Testis (tissue), 2 donors: ENCODE measurements at regions not wholly inside any gene's neighbourhood (a gene's known extent, or its start where the extent isn't known, plus 50 kb on each side); places are given as distances from the start of the nearest gene placed in this dataset.

Source experiments
- DNase-seq: peaks from one replicate; pipeline ENCODE4 v3.0.0-alpha.2; 2019
- H3K27ac ChIP-seq, 2 donors: fragments of 200-600 bp; sonication (generic); one replicate each; pipeline ENCODE4 v1.5.1; 2019
- H3K27me3 ChIP-seq: fragments of 200-600 bp; sonication (generic); one replicate; pipeline ENCODE4 v1.5.1; 2019
- H3K36me3 ChIP-seq: fragments of 200-600 bp; sonication (generic); one replicate; pipeline ENCODE4 v1.5.1; 2017; ENCODE audit warnings: low read depth; ENCODE audit errors: missing control alignments
- H3K4me1 ChIP-seq: fragments of 200-600 bp; sonication (generic); one replicate; pipeline ENCODE4 v1.5.1; 2019
- H3K4me3 ChIP-seq, 2 donors: fragments of 200-600 bp; sonication (generic); one replicate each; pipeline ENCODE4 v1.5.1; 2017 to 2019
- H3K9me3 ChIP-seq: fragments of 200-600 bp; sonication (generic); one replicate; pipeline ENCODE4 v1.5.1; 2017
- CTCF ChIP-seq, 3 experiments: fragments of 450-650 bp in 2 of 3; fragments of 200-600 bp in 1 of 3; sonication (generic) in 1 of 3; IDR thresholded peaks; one replicate each; pipeline ENCODE4 v1.5.1; 2016 to 2019; ENCODE audit warnings: antibody characterized with exemption in 3 of 3, mild to moderate bottlenecking in 2 of 3, moderate library complexity in 1 of 3
- POLR2A ChIP-seq: fragments of 450-650 bp; IDR thresholded peaks from one replicate; pipeline ENCODE4 v1.6.1; 2017; ENCODE audit warnings: antibody characterized with exemption, mild to moderate bottlenecking, moderate library complexity
- WGBS, 2 donors: methylation state at CpG; one replicate each; pipeline ENCODE4 v1.1.5; 2018; 5-methylcytosine and 5-hydroxymethylcytosine counted together
- intact Hi-C: fragments of 100-400 bp; cut with DNase I; formaldehyde crosslinking; loops from one replicate; pipeline ENCODE4 v1.15.1; 2023; ENCODE audit warnings: low total_unique reads

GRCh38 chr16:79750311-79750710 is 149.8 kb upstream of the MAF start:
- Histone ChIP-seq H3K27me3 (no peaks in the 10 kb centered on the region), H3K36me3 (no peaks in the 10 kb centered on the region), H3K4me3 (no peak overlapping the region), H3K27ac (no peak overlapping the region), H3K4me1 (peaks cover 9% of the 10 kb centered on the region), H3K9me3 (no peaks in the 10 kb centered on the region)
- DNase-seq = no peak
- 85% methylated on average over 4 of the region's 4 CpGs for WGBS, 2 donors
- intact Hi-C loops = no loop called here
- TF ChIP-seq POLR2A = no peak
- no peak for TF ChIP-seq CTCF (IDR thresholded peaks at IDR 0.05)

- no peaks in the 10 kb centered on the region for H3K9me3 ChIP-seq
- intact Hi-C loops = no loop called here
- H3K4me3 ChIP-seq = no peak overlapping the region
- no peak for TF ChIP-seq CTCF (IDR thresholded peaks at IDR 0.05)
- no peak for TF ChIP-seq POLR2A
- DNase-seq = no peak
- H3K36me3 ChIP-seq = no peaks in the 10 kb centered on the region
- no peaks in the 10 kb centered on the region for H3K4me1 ChIP-seq
- no peaks in the 10 kb centered on the region for H3K27me3 ChIP-seq
- 85 to 94% methylated on average over 2 of the region's 2 CpGs for WGBS, 2 donors
- no peak overlapping the region for H3K27ac ChIP-seq
These were observed 148.1 kb upstream of the MAF start for GRCh38 chr16:79748629-79749028.

GRCh38 chr16:79747688-79748087 is 147.2 kb upstream of the MAF start:
- Histone ChIP-seq H3K27ac (no peak overlapping the region), H3K4me1 (no peaks in the 10 kb centered on the region), H3K27me3 (no peaks in the 10 kb centered on the region), H3K9me3 (no peaks in the 10 kb centered on the region), H3K36me3 (no peaks in the 10 kb centered on the region), H3K4me3 (no peak overlapping the region)
- WGBS, 2 donors = 95 to 98% methylated on average over 6 of the region's 6 CpGs
- no peak for DNase-seq
- TF ChIP-seq POLR2A (no peak), CTCF (IDR thresholded peaks at IDR 0.05) (no peak)
- intact Hi-C loops = no loop called here

GRCh38 chr16:79740252-79740651 is 139.7 kb upstream of the MAF start:
- no peaks in the 10 kb centered on the region for H3K9me3 ChIP-seq
- no peak for DNase-seq
- H3K27me3 ChIP-seq = no peaks in the 10 kb centered on the region
- TF ChIP-seq POLR2A = no peak
- TF ChIP-seq CTCF (IDR thresholded peaks at IDR 0.05) = no peak
- no peaks in the 10 kb centered on the region for H3K36me3 ChIP-seq
- no peak overlapping the region for H3K27ac ChIP-seq
- 93 to 97% methylated on average over 5 of the region's 5 CpGs for WGBS, 2 donors
- intact Hi-C loops = no loop called here
- no peaks in the 10 kb centered on the region for H3K4me1 ChIP-seq
- no peak overlapping the region for H3K4me3 ChIP-seq

- Histone ChIP-seq H3K27me3 (no peaks in the 10 kb centered on the region), H3K4me1 (no peaks in the 10 kb centered on the region), H3K4me3 (no peak overlapping the region), H3K27ac (no peak overlapping the region), H3K9me3 (no peaks in the 10 kb centered on the region), H3K36me3 (no peaks in the 10 kb centered on the region)
- TF ChIP-seq POLR2A = no peak
- TF ChIP-seq CTCF (IDR thresholded peaks at IDR 0.05) = no peak
- intact Hi-C loops = no loop called here
- DNase-seq = no peak
These were observed 134.7 kb upstream of the MAF start for GRCh38 chr16:79735271-79735670.
